ENCODE measurements at regions not wholly inside any gene's neighbourhood (a gene's known extent, or its start where the extent isn't known, plus 50 kb on each side); places are given as distances from the start of the nearest gene placed in this dataset.
"Not testable (repeated sequence)": the region's sequence is repeated elsewhere in the genome, so short reads cannot be mapped to it uniquely, and the experiment has no call there.

GRCh38 chr11:15667127-15667725 lies 552.5 kb downstream of the INSC start:
- DNase-seq, result no peak

DNA sequence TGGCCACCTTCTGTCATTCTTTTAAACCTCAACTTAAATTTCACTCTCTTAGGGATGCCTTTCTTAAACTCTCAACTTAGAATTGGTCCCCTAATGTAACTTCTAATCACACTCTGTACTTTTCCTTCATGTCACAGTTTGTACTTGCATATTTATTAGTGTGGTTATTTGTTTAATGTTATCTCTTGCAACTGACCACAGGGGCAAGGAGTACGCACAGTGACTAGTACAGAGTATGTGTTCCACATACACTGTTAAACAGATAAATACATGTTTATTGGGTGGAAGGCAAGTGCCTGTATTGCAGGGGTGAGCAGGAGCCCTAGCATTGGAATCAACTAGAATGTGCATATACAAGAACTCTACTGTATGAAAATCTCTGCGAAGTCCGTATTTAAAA lies 554.0 kb downstream of the INSC start:
- DNase-seq, result no peak

DNA sequence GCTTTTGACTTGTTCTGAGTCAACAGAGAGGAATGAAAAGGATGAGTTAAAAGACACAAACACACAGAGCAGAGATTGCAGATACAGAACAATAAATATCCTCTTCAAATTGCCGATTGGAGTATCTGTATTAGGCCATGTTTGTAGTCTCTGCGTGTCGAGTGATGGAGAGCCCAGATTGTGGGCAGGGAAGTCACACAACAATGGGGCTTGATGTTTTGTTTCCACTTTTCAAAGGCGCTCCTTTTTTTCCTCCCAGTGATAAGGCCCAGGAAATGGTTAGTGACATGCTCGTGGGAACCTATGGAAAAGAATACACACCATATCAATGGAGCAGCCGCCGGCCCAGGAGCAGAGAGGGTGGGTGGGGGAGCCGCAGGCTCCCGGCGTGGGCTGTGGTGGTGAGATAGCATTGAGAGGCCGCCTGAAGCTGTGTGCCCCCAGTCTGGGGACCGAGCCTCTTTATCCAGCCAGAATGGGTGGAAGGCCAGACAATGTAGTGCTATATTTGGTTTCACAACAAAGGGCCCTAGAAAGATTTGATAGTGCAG lies 555.9 kb downstream of the INSC start:
- DNase-seq, result no peak

DNA sequence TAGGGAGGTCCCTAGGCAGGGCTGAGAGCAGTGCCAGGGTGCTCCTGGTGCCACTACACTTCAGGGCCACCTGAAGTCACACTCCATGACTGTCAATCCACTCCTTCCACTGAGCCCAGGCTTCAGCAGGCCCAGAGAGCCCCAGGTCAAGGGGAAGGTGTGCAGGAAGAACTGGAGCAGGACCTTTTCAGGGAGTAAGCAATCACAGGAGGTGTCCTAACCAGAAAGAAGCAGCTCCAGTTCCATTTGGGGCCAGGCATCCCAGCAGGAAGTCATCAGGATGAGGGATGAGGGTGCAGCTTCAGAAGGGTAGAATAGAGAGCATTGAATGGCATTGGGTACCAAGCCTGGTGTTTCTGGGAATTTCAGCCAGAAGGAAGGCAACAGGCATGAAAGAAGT lies 556.5 kb downstream of the INSC start:
- no peak for DNase-seq

- no peak for DNase-seq
Measured at GRCh38 chr11:15672825-15673224, 558.1 kb downstream of the INSC start.

GRCh38 chr11:15673408-15673831 lies 558.7 kb downstream of the INSC start:
- no peak for DNase-seq

DNA sequence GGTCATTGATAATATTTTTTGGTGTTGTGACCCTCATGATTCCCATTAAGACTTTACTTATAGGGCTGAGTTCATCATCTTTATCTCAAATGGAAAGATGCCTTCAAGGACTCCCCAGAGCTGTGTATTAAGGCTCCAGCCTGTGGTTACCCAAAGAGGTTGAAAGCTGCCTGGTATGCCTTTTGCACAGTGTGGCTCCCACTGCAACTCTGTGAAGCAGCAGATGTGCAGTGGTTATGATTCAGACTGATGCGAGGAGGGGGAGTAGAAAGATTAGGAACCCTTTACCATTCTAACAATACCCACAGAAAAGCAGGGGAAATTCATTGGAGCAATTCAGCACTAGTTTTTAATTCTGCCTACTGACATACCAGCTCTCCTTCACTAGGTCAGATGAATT lies 560.0 kb downstream of the INSC start:
- DNase-seq, result no peak

GRCh38 chr11:15675683-15676082 lies 561.0 kb downstream of the INSC start:
- DNase-seq, result no peak

GRCh38 chr11:15677181-15677580 lies 562.5 kb downstream of the INSC start:
- no peak for DNase-seq

DNA sequence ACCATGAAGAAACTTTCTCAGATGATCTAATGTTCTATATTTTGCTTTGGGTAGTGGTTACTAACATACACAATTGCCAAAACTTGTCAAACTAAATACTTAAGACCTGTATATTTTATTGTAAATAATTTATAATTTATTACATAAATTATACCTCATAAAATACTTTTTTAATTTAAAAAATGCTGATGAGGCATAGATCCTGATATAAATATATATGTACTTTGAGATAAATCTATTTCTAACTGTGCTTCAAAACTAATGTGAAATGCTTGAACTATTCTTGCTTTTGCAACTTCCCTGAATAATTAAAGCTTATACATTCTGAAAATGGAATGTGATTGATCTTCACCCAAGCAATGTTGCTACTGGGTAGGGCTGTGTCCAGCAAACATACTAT lies 568.8 kb downstream of the INSC start:
- DNase-seq, result no peak

DNA sequence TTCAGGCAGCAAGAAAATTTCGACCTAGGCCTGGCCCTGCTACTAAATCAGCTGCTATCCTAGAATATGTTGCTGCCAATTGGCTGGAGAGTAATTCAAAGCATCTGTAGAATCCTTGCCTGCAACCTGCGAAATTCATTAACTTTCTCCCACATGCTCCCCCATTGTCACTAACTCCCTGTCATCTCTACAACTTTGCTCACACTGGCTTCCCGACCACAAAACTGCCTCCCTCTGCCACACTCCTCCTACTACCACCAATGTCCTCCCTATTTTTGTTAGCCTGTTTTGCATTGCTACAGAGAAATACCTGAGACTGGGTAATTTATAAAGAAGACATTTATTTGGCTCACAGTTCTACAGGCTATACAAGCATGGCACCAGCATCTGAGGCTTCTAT lies 570.6 kb downstream of the INSC start:
- DNase-seq, result no peak

GRCh38 chr11:15686259-15686658 lies 571.5 kb downstream of the INSC start:
- not testable (repeated sequence) for DNase-seq

GRCh38 chr11:15687342-15687741 lies 572.6 kb downstream of the INSC start:
- no peak for DNase-seq

GRCh38 chr11:15688351-15688792 lies 573.6 kb downstream of the INSC start:
- no peak for DNase-seq

GRCh38 chr11:15690320-15690719 lies 575.6 kb downstream of the INSC start:
- no peak for DNase-seq

DNA sequence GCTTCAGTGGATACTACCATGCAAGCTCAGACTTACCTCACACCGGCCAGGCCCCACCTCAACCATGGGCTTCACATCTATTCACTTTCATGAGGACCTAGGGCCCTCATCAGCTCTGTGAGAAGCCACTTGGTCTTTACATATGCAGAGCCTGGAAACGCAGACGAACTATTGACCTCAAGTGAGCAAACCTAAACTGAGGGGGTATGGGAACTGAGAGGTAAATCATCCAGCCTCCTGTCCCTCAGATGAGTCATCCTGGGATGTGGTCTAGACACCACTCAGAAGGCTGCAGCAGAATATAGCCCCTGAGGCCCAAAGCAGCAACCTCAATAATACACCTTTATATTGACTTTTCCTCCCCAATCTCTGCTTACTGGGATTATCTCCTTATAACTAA lies 578.0 kb downstream of the INSC start:
- DNase-seq, result no peak

GRCh38 chr11:15695096-15695721 lies 580.5 kb downstream of the INSC start:
- no peak for DNase-seq

DNA sequence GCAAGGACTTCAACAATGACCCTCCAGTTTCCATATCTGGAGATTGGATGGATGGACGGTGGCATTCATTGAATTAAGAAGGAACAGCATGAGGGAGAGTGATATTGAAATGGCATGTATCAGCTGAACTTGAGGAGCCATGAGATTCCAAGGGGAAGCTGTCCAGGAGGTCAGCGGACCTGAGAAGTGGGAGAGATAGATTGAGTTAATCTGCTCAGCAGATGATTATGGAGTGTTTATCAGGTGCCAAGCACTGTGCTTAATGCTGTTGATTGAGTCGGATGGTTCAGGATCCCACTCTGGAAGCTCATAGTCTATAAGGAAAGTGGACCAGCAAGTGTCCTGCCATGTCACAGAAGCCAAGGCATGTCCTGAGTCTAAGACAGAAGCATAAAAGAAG lies 581.3 kb downstream of the INSC start:
- no peak for DNase-seq

- DNase-seq, result no peak
Measured at GRCh38 chr11:15697437-15698236, 582.9 kb downstream of the INSC start.

DNA sequence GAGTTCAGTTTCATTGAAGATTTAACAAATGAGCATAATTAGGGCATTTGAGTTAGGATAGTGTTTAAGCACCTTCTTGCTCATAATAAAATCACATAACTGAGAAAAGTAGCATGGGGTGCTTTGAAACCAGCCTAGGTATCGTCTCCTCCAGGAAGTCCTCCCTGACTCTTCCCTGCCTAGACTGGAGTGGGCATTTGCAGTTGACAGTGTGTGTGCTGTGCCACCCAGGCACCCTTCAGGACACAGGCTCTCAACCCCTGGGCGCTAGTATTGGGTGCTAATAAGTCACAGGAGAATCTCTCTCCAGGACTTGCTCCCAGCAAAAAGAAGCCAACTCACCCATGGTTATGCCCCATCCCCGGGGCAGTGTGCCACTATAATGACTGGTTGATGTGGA lies 584.1 kb downstream of the INSC start:
- DNase-seq, result no peak

DNA sequence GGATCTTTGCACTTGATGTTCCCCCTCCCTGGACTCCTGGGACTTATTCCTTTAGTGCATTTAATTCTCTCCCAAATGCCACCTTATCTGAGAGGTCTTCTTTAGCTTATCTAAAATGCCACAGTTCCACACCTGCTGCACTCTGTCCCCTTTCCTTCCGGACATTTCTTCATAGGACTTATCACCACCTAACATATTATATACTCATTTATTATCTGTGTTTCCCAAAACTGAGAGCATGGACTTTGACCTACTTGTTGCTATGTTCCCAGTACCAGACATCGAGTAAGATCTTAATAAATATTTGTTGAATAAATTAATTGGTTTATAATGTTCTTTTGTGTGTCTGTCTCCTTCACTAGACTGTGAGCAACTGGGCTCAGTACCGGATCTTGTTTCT lies 585.3 kb downstream of the INSC start:
- no peak for DNase-seq

GRCh38 chr11:15700456-15700855 lies 585.7 kb downstream of the INSC start:
- DNase-seq, result no peak

DNA sequence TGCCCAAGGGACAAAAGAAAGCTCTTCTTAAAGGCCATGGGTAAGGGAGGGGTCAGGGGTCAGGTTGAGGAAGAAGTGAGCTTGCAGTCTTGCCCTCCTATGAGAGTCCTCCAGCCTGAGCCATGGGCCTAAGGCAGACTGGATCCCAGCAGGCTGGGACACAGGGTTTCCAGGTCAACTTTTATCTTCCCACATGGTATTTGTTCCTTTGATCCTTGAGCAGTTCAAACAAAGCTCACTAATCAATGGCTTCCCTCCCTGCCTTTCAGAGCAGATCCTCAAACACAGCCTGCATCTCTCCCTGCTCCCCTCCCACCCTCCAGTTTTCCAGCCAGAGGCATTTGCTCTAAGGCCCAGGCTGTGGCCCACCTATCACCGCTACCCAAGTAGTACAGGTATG lies 589.3 kb downstream of the INSC start:
- no peak for DNase-seq

DNA sequence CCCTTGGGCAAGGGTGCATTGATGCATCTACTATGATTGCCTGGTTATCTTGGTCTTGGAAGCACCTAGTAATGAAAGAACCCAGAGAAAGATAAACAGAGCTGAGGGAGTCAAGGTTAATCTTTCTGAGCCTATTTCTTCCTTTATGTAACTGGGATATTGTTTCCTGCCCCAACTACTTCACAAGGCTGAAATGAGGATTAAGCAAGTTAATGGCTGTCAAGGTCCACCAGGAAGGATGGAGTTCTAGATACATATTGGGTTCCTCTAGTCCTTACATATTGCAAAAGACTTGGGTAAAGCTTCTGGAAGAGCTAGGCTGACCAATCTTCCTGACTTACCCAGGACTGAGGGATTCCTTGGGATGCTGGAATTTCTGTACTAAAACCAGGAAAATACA lies 589.8 kb downstream of the INSC start:
- no peak for DNase-seq
